HG02884 (cell line): ENCODE measurements at regions not wholly inside any gene's neighbourhood (a gene's known extent, or its start where the extent isn't known, plus 50 kb on each side); places are given as distances from the start of the nearest gene placed in this dataset.
A peak's percentile ranks its signal among the peaks of the same experiment; 100 is the strongest.
"Not testable (repeated sequence)": the region's sequence is repeated elsewhere in the genome, so short reads cannot be mapped to it uniquely, and the experiment has no call there.

Experiments used
- ATAC-seq: cut with Tn5 transposase; IDR thresholded peaks from one replicate; pipeline ENCODE4 v1.9.1; 2021; ENCODE audit warnings: mild to moderate bottlenecking, moderate library complexity; ENCODE audit not compliant: unreplicated experiment

GRCh38 chr5:101783241-101784013, 512.7 kb downstream of the SLCO4C1 start:
- no peak for ATAC-seq

- ATAC-seq, result no peak
These were observed 513.6 kb downstream of the SLCO4C1 start for GRCh38 chr5:101782352-101783103.

- no peak for ATAC-seq
These were observed 545.0 kb downstream of the SLCO4C1 start for GRCh38 chr5:101751105-101751504.

DNA sequence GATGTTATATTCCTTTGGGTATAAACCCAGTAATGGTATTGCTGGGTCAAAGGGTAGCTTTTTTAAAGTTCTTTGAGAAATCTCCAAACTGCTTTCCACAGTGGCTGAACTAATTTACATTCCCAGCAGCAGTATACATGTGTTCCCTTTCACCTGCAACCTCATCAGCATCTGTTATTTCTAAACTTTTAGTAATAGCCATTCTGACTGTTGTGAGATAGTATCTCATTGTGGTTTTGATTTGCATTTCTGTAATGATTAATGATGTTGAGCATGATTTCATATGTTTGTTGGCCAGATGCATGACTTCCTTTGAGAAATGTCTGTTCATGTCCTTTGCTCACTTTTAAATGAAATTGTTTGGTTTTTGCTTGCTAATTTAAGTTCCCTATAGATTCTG, 553.1 kb downstream of the SLCO4C1 start:
- ATAC-seq, result not testable (repeated sequence)

- no peak for ATAC-seq
These were observed 567.2 kb downstream of the SLCO4C1 start for GRCh38 chr5:101728933-101729332.

- no peak for ATAC-seq
These were observed 574.5 kb downstream of the SLCO4C1 start for GRCh38 chr5:101721543-101721942.

- no peak for ATAC-seq
These were observed 576.1 kb downstream of the SLCO4C1 start for GRCh38 chr5:101720033-101720432.

GRCh38 chr5:101717721-101718120, 578.4 kb downstream of the SLCO4C1 start:
- ATAC-seq, result no peak

GRCh38 chr5:101716941-101717340, 579.1 kb downstream of the SLCO4C1 start:
- no peak for ATAC-seq

GRCh38 chr5:101715790-101716189, 580.3 kb downstream of the SLCO4C1 start:
- ATAC-seq, result not testable (repeated sequence)

- ATAC-seq, result no peak
These were observed 606.8 kb downstream of the SLCO4C1 start for GRCh38 chr5:101689306-101689705.

- no peak for ATAC-seq
These were observed 607.9 kb downstream of the SLCO4C1 start for GRCh38 chr5:101688156-101688555.

DNA sequence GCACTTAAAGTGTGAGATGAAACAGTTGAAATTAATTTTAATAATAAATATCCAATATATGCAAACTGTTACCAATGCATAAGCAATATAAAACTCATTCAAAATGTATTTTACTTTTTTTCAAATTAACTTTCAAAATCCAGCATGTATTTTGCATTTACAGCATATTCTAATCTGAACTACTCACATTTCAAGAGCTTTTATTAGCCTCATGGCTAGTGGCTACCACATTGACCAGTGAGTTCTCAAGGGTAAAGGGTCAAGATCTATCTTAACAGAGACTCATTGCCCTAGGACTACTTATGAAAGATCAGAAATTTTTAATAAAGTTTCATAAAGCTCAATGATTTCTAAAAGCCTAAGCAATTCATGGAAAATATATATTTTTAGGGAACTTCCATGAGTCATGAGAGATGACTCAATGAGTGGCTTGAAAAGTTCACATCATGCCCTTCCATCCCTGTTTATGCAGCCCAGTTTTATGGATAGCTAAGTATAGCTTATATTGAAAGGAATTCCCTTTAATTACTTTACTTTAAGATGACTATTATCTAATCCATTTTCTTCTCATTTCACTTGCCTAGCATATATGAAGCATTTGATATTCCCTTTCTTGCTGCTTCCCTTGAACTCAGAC, 608.6 kb downstream of the SLCO4C1 start:
- ATAC-seq, result no peak

DNA sequence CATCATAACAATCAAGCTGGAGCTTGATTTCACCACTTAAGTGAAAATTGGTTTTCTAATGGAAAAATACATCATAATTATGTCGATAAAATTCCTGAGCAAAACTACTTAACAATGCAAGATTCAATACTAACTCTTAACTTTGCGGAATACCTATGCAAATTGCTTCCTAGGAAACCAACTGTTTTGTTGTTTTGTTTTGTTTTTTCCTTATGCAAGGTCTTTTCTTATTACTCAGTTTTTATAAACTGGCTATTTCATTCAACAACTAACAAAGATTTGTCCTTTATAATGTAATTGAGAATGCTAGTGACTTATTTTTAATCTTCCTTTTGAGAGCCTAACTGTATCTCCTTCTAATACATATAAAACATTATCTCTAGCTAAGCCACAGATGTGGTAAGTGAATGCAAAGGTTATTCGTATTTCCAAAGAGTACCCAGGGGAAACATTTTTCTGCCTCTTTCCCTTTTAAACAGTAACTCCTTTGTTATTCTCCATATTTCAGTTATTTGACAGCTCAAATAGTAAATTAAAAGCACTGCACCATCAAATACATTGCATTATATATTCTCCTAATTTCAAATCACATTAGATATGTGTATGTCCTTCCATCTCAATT, 609.4 kb downstream of the SLCO4C1 start:
- no peak for ATAC-seq

- ATAC-seq, result no peak
These were observed 616.3 kb downstream of the SLCO4C1 start for GRCh38 chr5:101679816-101680215.

DNA sequence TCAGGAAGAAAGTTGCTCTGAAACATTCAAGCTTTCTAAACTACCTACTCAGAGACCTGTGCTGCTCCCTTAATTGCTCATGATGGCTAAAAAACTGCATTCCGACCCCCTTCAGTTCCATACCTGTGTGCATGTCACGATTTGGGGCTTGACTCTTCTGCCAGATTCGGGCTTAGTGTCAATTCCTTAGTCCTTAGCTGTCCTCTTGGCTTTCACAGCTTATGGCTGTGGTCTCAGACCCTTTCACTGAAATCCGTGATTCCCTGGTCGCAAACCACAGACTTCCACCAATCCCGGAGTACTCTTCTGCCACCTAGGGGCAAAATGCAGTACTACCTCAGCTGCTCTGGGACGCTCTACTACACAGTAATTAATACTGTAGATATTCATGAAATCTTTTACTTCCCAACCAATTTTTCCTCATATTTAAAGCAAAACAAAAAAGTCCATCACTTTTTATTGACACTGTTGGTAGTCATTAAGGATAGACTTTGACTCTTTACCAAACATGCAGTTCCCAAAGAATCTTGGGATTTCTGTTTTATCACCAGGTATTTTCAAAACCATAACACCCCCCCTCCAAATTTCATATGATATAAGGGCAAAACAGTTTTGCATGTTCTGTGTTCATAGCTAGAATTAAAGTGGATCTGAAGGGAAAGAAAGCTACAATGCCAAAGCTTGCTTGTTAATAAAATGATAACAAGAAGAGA, 617.4 kb downstream of the SLCO4C1 start:
- peak; percentile 84 for ATAC-seq

DNA sequence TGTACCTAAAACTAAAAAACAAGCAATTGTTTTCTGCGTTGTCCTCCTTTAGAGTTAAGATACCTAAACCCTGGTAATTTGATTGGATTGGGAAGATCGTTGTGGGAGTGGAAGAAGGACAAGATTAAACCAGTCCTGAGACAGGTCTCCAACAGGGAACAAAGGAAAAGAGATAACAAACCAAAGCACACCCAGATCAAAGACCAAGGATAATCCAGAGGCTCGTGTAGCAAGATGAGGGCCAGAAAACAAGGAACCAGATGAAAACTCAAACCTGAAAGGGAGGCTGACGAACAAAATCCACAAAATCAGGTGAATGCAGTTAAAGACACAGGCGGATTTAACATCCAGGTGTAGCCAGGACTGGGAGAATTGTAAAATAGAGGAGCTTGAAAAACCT, 618.1 kb downstream of the SLCO4C1 start:
- ATAC-seq, result no peak

DNA sequence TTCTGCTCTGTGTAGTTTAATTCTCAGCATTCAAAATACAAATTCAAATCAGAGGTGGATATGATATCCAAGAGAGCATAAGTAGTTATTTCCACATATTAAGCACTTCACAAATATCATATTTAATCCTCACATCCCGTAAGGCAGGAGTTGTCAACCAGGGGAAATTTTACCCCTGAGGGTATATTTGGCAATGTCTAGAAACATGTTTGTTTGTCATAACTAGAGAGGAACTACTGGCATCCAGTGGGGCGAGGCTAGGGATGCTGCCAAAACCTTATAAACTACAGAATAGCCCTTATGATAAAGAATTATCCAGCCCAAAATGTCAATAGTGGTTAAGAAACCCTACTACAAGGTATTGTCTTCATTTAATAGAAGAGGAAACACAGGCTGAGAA, 619.4 kb downstream of the SLCO4C1 start:
- no peak for ATAC-seq

DNA sequence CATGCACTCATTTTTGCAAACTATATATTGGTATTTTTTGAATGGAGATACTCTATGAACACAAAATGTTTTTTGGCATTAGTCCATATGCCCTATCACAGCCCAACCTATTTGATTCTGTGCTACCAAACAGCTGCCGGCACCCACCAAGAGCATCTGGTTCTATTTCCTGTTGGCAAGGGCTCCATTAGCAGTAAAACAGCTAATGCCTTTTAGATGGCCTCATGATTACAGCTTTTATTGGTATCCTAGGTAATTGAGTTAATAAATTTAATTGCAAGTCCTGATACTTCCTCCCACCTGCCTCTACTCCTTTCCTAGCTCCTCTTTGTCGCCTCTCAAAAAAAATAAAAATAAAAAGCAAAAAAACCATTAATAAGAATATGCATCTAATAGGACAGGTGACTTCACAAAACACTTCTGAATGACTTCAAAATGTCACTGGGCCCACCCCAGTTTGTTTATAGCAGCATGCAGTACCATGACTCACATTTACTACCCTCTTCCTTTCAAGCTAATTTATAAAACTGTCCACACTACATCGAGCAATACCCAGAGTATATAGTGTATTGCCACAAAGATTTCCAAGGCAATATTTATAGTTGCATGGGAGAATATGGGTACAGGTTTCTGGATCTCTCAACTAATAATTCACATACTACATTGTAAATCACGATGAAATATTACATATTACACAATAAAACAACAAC, 620.4 kb downstream of the SLCO4C1 start:
- ATAC-seq, result no peak

DNA sequence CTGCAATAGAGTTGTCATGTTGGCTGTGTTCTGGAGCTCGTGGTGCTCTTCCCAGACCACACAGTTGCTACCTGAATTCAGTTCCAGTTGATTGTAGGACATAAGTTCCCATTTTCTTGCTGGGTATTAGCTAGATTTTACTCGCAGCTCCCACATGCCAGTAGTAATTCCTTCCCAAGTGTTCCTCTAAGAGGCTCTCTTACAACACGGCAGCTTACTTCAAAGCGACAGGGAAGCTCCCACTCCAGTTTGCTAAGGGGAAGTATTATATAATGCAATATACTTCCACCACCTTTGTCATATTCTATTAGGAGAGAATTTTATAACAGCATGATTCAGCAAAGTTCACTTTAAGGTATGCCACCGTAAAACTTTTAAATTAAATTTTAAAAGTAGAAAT, 623.0 kb downstream of the SLCO4C1 start:
- ATAC-seq, result no peak
